ENCODE measurements at regions not wholly inside any gene's neighbourhood (a gene's known extent, or its start where the extent isn't known, plus 50 kb on each side); places are given as distances from the start of the nearest gene placed in this dataset.

DNA sequence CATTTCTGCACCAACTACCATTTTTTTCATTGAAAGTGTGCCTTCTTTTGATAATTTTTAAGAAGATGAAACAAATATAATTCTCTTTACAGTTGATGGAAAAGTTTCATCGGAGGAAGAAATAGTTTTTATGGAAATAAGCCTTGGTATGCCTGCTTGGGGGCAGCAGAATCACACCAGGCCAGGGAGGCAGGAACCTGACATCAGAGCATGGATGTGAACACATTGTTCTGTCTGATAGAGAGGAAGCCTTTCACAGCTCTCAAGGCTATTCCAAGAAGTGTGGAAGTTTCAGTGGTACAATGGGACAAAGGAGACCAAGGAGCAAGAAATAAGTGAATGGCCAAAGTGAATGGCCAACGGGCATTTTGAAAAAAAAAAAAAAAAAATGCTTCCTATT lies 162.2 kb upstream of the KCNK2 start:
- H3K9me3 ChIP-seq: no peaks in the 10 kb centered on the region
- H3K4me2 ChIP-seq: no peak overlapping the region
- H3K36me3 ChIP-seq (replicated peaks in 1 of 2; ENCODE audit: control insufficient read depth in 1 of 2, insufficient read depth in 2 of 2, low read length in 1 of 2): no peaks in the 10 kb centered on the region
- POLR2A ChIA-PET: no interaction called here
- H3K9me2 ChIP-seq: no peaks in the 10 kb centered on the region
- CTCF ChIA-PET: no interaction called here
- H3K27ac ChIP-seq (ENCODE audit: low read depth in 2 of 2, low read length in 1 of 2): no peak overlapping the region
- H3K4me3 ChIP-seq (ENCODE audit: low read depth in 2 of 2, low read length in 1 of 2): no peak overlapping the region
- H3F3A ChIP-seq (replicated peaks; ENCODE audit: insufficient read depth): no peaks in the 10 kb centered on the region
- H4K20me1 ChIP-seq (ENCODE audit: insufficient read depth): no peaks in the 10 kb centered on the region
- WGBS (ENCODE audit: low lambda C conversion rate): 16% methylated on average over 2 of the region's 2 CpGs
- H3K9ac ChIP-seq: no peak overlapping the region
- TF ChIP-seq RFX5 (IDR thresholded peaks at IDR 0.05; ENCODE audit: low read length) (no peak), EZH2phosphoT487 (IDR thresholded peaks at IDR 0.05; ENCODE audit: borderline replicate concordance, low read depth) (no peak), POLR2AphosphoS5 (IDR thresholded peaks at IDR 0.05; ENCODE audit: low read depth, low read length) (no peak), RCOR1 (IDR thresholded peaks at IDR 0.05; ENCODE audit: low read length) (no peak), GABPA (IDR thresholded peaks at IDR 0.05; ENCODE audit: low read depth) (no peak), TCF12 (IDR thresholded peaks at IDR 0.05) (no peak), GATA2 (CRISPR knock-in tag; IDR thresholded peaks at IDR 0.05) (no peak), RXRA (IDR thresholded peaks at IDR 0.05; ENCODE audit: borderline replicate concordance, low read depth) (no peak)
- TF ChIP-seq, protein P1, sequence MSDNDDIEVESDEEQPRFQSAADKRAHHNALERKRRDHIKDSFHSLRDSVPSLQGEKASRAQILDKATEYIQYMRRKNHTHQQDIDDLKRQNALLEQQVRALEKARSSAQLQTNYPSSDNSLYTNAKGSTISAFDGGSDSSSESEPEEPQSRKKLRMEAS (IDR thresholded peaks at IDR 0.05; ENCODE audit: low read depth): no peak
- TF ChIP-seq, protein P2, sequence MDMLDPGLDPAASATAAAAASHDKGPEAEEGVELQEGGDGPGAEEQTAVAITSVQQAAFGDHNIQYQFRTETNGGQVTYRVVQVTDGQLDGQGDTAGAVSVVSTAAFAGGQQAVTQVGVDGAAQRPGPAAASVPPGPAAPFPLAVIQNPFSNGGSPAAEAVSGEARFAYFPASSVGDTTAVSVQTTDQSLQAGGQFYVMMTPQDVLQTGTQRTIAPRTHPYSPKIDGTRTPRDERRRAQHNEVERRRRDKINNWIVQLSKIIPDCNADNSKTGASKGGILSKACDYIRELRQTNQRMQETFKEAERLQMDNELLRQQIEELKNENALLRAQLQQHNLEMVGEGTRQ (IDR thresholded peaks at IDR 0.05; ENCODE audit: borderline replicate concordance, low read depth, low read length): no peak
- TF ChIP-seq, protein P3, sequence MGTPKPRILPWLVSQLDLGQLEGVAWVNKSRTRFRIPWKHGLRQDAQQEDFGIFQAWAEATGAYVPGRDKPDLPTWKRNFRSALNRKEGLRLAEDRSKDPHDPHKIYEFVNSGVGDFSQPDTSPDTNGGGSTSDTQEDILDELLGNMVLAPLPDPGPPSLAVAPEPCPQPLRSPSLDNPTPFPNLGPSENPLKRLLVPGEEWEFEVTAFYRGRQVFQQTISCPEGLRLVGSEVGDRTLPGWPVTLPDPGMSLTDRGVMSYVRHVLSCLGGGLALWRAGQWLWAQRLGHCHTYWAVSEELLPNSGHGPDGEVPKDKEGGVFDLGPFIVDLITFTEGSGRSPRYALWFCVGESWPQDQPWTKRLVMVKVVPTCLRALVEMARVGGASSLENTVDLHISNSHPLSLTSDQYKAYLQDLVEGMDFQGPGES (IDR thresholded peaks at IDR 0.05; ENCODE audit: low read depth, low read length): no peak
- TF ChIP-seq, protein P4, sequence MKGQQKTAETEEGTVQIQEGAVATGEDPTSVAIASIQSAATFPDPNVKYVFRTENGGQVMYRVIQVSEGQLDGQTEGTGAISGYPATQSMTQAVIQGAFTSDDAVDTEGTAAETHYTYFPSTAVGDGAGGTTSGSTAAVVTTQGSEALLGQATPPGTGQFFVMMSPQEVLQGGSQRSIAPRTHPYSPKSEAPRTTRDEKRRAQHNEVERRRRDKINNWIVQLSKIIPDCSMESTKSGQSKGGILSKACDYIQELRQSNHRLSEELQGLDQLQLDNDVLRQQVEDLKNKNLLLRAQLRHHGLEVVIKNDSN (IDR thresholded peaks at IDR 0.05; ENCODE audit: borderline replicate concordance, low read depth): no peak
- TF ChIP-seq, protein P5, sequence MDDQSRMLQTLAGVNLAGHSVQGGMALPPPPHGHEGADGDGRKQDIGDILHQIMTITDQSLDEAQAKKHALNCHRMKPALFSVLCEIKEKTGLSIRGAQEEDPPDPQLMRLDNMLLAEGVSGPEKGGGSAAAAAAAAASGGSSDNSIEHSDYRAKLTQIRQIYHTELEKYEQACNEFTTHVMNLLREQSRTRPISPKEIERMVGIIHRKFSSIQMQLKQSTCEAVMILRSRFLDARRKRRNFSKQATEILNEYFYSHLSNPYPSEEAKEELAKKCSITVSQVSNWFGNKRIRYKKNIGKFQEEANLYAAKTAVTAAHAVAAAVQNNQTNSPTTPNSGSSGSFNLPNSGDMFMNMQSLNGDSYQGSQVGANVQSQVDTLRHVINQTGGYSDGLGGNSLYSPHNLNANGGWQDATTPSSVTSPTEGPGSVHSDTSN (IDR thresholded peaks at IDR 0.05): no peak
- no peak for DNase-seq
- H3K79me2 ChIP-seq (ENCODE audit: insufficient read depth): no peaks in the 10 kb centered on the region
- peaks cover 0 to 3% of the 10 kb centered on the region in 2 experiments; a peak in 1 of 4 replicates for H3K4me1 ChIP-seq (ENCODE audit: control insufficient read depth in 1 of 2, insufficient read depth in 2 of 2, low read depth in 1 of 2, low read length in 1 of 2)
- no peak overlapping the region; the same call in 1 of the 2 replicates for H2AFZ ChIP-seq (ENCODE audit: low read depth)
- H3K27me3 ChIP-seq (ENCODE audit: insufficient read depth): no peaks in the 10 kb centered on the region

All from SK-N-SH (cell line).